ENCODE measurements at regions not wholly inside any gene's neighbourhood (a gene's known extent, or its start where the extent isn't known, plus 50 kb on each side); places are given as distances from the start of the nearest gene placed in this dataset.

DNA sequence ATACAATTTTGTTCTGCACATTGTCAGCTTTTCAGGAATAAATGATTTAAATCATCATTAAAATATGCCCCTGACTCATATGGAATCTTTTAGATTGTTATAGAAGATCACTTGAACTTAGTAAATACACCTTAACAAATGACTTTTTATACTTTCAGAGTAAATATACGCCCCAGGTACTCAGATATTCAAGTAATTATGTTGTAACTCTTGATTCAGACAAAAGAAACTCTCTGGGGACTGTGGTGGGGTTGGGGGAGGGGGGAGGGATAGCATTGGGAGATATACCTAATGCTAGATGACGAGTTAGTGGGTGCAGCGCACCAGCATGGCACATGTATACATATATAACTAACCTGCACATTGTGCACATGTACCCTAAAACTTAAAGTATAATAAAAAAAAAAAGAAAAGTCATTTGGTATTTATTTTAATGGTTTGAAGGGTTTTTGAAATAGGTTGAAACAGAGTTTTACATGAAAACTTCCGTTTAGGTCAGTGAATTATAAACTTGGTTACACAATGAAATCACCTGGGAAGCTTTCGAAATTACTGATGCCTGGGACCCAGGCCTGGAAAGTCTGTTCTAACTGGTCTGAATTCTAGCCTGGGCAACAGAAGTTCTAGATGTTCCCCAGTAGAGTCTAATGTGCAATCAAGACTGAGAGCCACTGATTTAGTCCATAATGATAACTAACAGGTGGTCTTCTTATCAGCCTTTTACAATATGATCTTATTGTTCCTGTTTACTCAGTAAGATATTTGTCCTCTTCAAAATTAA lies 320.5 kb upstream of the NR5A2 start:
- FAIRE-seq = no peak
- Mint-ChIP-seq H3K36me3 (ENCODE audit: low read depth, unreplicated experiment) (no peaks in the 10 kb centered on the region), H3K27me3 (ENCODE audit: low read depth, unreplicated experiment) (no peaks in the 10 kb centered on the region), H3K4me1 (ENCODE audit: low read depth, unreplicated experiment) (peaks cover 4% of the 10 kb centered on the region), H3K9me3 (ENCODE audit: unreplicated experiment) (peaks cover 10% of the 10 kb centered on the region), H3K27ac (ENCODE audit: unreplicated experiment) (no peak overlapping the region), H3K4me3 (ENCODE audit: unreplicated experiment) (no peak overlapping the region)
- no peaks in the 10 kb centered on the region for H3K36me3 ChIP-seq (ENCODE audit: insufficient read depth, low read length)
- no peak overlapping the region for H3K27ac ChIP-seq (ENCODE audit: low read depth, low read length)
- no peaks in the 10 kb centered on the region for H3K79me2 ChIP-seq (ENCODE audit: insufficient read depth, low read length)
- H3K4me2 ChIP-seq (ENCODE audit: low read length) = no peak overlapping the region
- no peaks in the 10 kb centered on the region for H3K27me3 ChIP-seq (ENCODE audit: insufficient read depth, low read length)
- no peaks in the 10 kb centered on the region for H3K4me1 ChIP-seq (ENCODE audit: insufficient read depth, low read length)
- DNase-seq (ENCODE audit: low read depth) = no peak
- no peak overlapping the region for H2AFZ ChIP-seq (ENCODE audit: low read depth, low read length)
- H3K4me3 ChIP-seq (ENCODE audit: insufficient read depth, low read depth, low read length) = no peak overlapping the region
- H3K9ac ChIP-seq (ENCODE audit: low read length) = no peak overlapping the region
- H3K9me3 ChIP-seq (ENCODE audit: insufficient read depth, low read depth, low read length) = no peaks in the 10 kb centered on the region
- H4K20me1 ChIP-seq (ENCODE audit: insufficient read depth, low read length) = no peaks in the 10 kb centered on the region
- no peak for TF ChIP-seq EZH2 (IDR thresholded peaks at IDR 0.05; ENCODE audit: insufficient read depth, low read length)
- TF ChIP-seq, protein P1, sequence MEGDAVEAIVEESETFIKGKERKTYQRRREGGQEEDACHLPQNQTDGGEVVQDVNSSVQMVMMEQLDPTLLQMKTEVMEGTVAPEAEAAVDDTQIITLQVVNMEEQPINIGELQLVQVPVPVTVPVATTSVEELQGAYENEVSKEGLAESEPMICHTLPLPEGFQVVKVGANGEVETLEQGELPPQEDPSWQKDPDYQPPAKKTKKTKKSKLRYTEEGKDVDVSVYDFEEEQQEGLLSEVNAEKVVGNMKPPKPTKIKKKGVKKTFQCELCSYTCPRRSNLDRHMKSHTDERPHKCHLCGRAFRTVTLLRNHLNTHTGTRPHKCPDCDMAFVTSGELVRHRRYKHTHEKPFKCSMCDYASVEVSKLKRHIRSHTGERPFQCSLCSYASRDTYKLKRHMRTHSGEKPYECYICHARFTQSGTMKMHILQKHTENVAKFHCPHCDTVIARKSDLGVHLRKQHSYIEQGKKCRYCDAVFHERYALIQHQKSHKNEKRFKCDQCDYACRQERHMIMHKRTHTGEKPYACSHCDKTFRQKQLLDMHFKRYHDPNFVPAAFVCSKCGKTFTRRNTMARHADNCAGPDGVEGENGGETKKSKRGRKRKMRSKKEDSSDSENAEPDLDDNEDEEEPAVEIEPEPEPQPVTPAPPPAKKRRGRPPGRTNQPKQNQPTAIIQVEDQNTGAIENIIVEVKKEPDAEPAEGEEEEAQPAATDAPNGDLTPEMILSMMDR (IDR thresholded peaks at IDR 0.05; ENCODE audit: insufficient read depth, low read depth, low read length) = no peak

DNA sequence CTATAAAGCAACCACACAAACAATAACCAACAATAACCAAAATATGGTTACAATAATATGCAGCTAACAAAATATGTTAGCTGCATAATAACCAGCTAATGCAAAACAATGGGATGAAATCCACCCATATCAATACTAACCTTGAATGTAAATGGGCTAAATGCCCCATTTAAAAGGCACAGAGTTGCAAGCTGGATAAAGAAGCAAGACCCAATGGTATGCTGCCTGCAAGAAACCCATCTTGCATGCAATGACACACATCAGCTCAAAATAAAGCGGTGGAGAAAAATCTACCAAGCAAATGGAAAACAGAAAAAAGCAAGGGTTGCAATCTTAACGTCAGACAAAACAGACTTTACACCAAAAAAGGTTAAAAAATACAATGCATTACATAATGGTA lies 316.5 kb upstream of the NR5A2 start:
- no peak for FAIRE-seq
- no peaks in the 10 kb centered on the region for H3K27me3 ChIP-seq (ENCODE audit: insufficient read depth, low read length)
- no peak for TF ChIP-seq EZH2 (IDR thresholded peaks at IDR 0.05; ENCODE audit: insufficient read depth, low read length)
- TF ChIP-seq, protein P1 (IDR thresholded peaks at IDR 0.05; ENCODE audit: insufficient read depth, low read depth, low read length) = no peak
- Mint-ChIP-seq H3K4me3 (ENCODE audit: unreplicated experiment) (no peak overlapping the region), H3K9me3 (ENCODE audit: unreplicated experiment) (peaks cover 15% of the 10 kb centered on the region), H3K27ac (ENCODE audit: unreplicated experiment) (no peak overlapping the region), H3K4me1 (ENCODE audit: low read depth, unreplicated experiment) (no peaks in the 10 kb centered on the region), H3K36me3 (ENCODE audit: low read depth, unreplicated experiment) (no peaks in the 10 kb centered on the region), H3K27me3 (ENCODE audit: low read depth, unreplicated experiment) (no peaks in the 10 kb centered on the region)
- H4K20me1 ChIP-seq (ENCODE audit: insufficient read depth, low read length) = no peaks in the 10 kb centered on the region
- no peaks in the 10 kb centered on the region for H3K9me3 ChIP-seq (ENCODE audit: insufficient read depth, low read depth, low read length)
- H2AFZ ChIP-seq (ENCODE audit: low read depth, low read length) = no peak overlapping the region
- no peak overlapping the region for H3K27ac ChIP-seq (ENCODE audit: low read depth, low read length)
- H3K4me2 ChIP-seq (ENCODE audit: low read length) = no peak overlapping the region
- no peaks in the 10 kb centered on the region for H3K79me2 ChIP-seq (ENCODE audit: insufficient read depth, low read length)
- H3K9ac ChIP-seq (ENCODE audit: low read length) = no peak overlapping the region
- H3K4me1 ChIP-seq (ENCODE audit: insufficient read depth, low read length) = no peaks in the 10 kb centered on the region
- H3K36me3 ChIP-seq (ENCODE audit: insufficient read depth, low read length) = no peaks in the 10 kb centered on the region
- DNase-seq (ENCODE audit: low read depth) = no peak
- no peak overlapping the region for H3K4me3 ChIP-seq (ENCODE audit: insufficient read depth, low read depth, low read length)

DNA sequence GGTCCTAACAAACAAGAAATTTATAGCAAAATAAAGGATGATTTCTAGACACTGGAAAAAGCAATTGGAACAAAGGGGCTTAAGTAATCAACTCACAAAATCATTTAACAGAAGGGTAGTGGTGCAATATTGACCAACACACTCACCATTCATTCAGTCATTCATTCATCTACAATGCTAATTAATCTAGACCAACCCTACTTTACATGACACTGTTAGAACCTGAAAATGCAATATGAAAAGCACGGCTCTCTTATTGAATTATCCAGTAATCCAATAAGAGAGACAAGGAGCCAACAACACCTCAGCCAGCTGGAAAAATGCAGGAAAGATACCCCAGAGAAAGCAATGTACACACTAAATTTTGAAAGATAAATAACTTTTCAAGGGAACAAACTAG lies 310.8 kb upstream of the NR5A2 start:
- no peak overlapping the region for H3K27ac Mint-ChIP-seq (ENCODE audit: unreplicated experiment)
- Histone ChIP-seq H3K79me2 (ENCODE audit: insufficient read depth, low read length) (no peaks in the 10 kb centered on the region), H3K9ac (ENCODE audit: low read length) (no peak overlapping the region), H3K9me3 (ENCODE audit: insufficient read depth, low read depth, low read length) (no peaks in the 10 kb centered on the region), H2AFZ (ENCODE audit: low read depth, low read length) (no peak overlapping the region), H4K20me1 (ENCODE audit: insufficient read depth, low read length) (no peaks in the 10 kb centered on the region), H3K4me3 (ENCODE audit: insufficient read depth, low read depth, low read length) (no peak overlapping the region), H3K27me3 (ENCODE audit: insufficient read depth, low read length) (no peaks in the 10 kb centered on the region), H3K4me1 (ENCODE audit: insufficient read depth, low read length) (no peaks in the 10 kb centered on the region), H3K27ac (ENCODE audit: low read depth, low read length) (no peak overlapping the region), H3K4me2 (ENCODE audit: low read length) (no peak overlapping the region), H3K36me3 (ENCODE audit: insufficient read depth, low read length) (no peaks in the 10 kb centered on the region)
- FAIRE-seq (no peak), DNase-seq (ENCODE audit: low read depth) (no peak)
- no peaks in the 10 kb centered on the region for H3K4me1 Mint-ChIP-seq (ENCODE audit: low read depth, unreplicated experiment)
- H3K36me3 Mint-ChIP-seq (ENCODE audit: low read depth, unreplicated experiment) = no peaks in the 10 kb centered on the region
- H3K27me3 Mint-ChIP-seq (ENCODE audit: low read depth, unreplicated experiment) = no peaks in the 10 kb centered on the region
- no peak overlapping the region for H3K4me3 Mint-ChIP-seq (ENCODE audit: unreplicated experiment)
- H3K9me3 Mint-ChIP-seq (ENCODE audit: unreplicated experiment) = peaks cover 8% of the 10 kb centered on the region
- no peak for TF ChIP-seq EZH2 (IDR thresholded peaks at IDR 0.05; ENCODE audit: insufficient read depth, low read length)
- TF ChIP-seq, protein P1 (IDR thresholded peaks at IDR 0.05; ENCODE audit: insufficient read depth, low read depth, low read length) = no peak

Data from astrocyte (in vitro differentiated cells and primary cell).